GM19328 (cell line): ENCODE measurements at regions not wholly inside any gene's neighbourhood (a gene's known extent, or its start where the extent isn't known, plus 50 kb on each side); places are given as distances from the start of the nearest gene placed in this dataset.
"Not testable (repeated sequence)": the region's sequence is repeated elsewhere in the genome, so short reads cannot be mapped to it uniquely, and the experiment has no call there.

Experiments used
- ATAC-seq: cut with Tn5 transposase; IDR thresholded peaks from one replicate; pipeline ENCODE4 v1.9.1; 2021; ENCODE audit warnings: mild to moderate bottlenecking, moderate library complexity; ENCODE audit not compliant: unreplicated experiment

DNA sequence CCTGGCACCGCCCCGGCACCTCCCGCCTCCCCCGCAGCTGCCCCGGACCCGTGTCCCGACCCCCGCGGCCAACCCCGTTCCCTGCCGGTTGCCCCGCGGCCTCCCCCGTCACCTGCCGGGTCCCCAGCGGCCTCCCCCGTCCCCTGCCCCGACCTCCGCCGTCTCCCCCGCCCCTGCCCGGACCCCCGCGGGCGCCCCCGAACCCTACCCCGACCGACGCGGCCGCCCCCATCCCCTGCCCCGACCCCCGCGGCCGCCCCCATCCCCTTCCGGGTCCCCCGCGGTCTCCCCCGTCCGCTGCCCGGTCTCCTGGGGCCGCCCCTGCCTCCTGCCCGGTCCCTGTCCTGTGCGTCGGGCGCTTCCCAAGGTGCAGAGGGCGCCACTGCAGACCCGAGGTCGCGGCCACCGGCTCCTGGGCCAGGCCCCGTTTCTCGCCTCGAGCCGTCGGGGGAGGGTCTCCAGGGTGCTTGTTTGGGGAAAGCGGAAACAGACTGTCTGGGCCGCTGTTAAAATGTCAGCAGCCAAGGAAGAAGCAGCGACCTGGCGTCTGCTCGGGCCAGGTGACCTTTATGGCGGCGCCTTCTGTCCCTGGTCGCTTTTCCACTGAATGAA is 51.6 kb upstream of the APOD start:
- ATAC-seq, result not testable (repeated sequence)

DNA sequence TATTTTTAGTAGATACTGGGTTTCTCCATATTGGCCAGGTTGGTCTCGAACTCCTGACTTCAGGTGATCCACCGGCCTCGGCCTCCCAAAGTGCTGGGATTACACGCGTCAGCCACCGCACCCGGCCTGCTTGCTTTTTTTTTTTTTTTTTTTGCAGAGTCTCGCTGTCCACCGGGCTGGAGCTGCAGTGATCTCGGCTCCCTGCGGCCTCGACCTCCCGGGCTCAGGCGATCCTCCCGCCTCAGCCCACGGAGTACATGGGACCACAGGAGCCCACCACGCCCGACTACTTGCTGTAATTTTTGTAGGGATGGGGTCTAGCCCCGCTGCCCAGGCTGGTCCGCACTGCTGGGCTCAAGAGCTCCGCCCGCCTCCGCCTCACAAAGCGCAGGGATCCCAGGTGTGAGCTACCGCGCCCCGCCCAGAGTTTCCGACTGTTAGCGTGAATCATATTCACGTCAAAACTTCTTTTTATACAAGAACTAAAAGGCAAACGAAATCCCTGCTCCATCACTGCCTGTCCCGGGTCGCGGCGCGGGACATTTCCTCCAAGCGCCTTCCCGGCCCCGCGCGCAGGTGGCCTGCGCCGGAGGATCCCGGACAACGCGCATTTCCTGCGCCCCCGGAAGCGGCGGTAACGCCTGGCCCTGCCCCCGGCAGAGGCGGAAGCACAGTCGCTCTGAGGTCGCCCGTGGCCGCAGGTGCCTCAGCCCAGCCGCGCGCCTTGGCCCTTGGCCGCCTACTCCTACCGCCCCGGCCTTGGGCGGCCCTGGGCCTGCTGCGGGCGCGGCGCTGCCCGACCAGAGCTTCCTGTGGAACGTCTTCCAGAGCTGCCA is 50.9 kb upstream of the APOD start:
- peak; percentile 96 for ATAC-seq
